ENCODE measurements at regions not wholly inside any gene's neighbourhood (a gene's known extent, or its start where the extent isn't known, plus 50 kb on each side); places are given as distances from the start of the nearest gene placed in this dataset.

- TF ChIP-seq CTCF (IDR thresholded peaks at IDR 0.05 in 4 of 5, conservative IDR thresholded peaks at IDR 0.05 in 1 of 5) (no peak), POLR2A (IDR thresholded peaks at IDR 0.05) (no peak)
Observed at GRCh38 chr2:129712676-129712985, 266.8 kb upstream of the RAB6C start.
